NCI-H2107 treated with DMSO at 0.1 percent for 48 hours (cell line): ENCODE measurements at regions not wholly inside any gene's neighbourhood (a gene's known extent, or its start where the extent isn't known, plus 50 kb on each side); places are given as distances from the start of the nearest gene placed in this dataset.

ENCODE experiments used
- DNase-seq: peaks from one replicate; lab custom pipeline; 2025; ENCODE audit not compliant: unreplicated experiment; lab: John Stamatoyannopoulos, UW

- DNase-seq: no peak
Observed at GRCh38 chrX:26008691-26009090, 129.5 kb upstream of the MAGEB18 start.

- no peak for DNase-seq
Observed at GRCh38 chrX:26019386-26019785, 118.8 kb upstream of the MAGEB18 start.

GRCh38 chrX:26026179-26026578 is 112.0 kb upstream of the MAGEB18 start:
- DNase-seq: no peak

- no peak for DNase-seq
Observed at GRCh38 chrX:26032111-26032912, 105.8 kb upstream of the MAGEB18 start.

GRCh38 chrX:26037367-26037766 is 100.8 kb upstream of the MAGEB18 start:
- DNase-seq: no peak

GRCh38 chrX:26050099-26050498 is 88.0 kb upstream of the MAGEB18 start:
- no peak for DNase-seq

- DNase-seq: no peak
Observed at GRCh38 chrX:26070882-26071281, 67.3 kb upstream of the MAGEB18 start.

GRCh38 chrX:26071618-26072017 is 66.5 kb upstream of the MAGEB18 start:
- DNase-seq: no peak

- no peak for DNase-seq
Observed at GRCh38 chrX:26083093-26083492, 55.0 kb upstream of the MAGEB18 start.
